ENCODE measurements at regions not wholly inside any gene's neighbourhood (a gene's known extent, or its start where the extent isn't known, plus 50 kb on each side); places are given as distances from the start of the nearest gene placed in this dataset.

- TF ChIP-seq CTCF (IDR thresholded peaks at IDR 0.05) (no peak), EZH2 (IDR thresholded peaks at IDR 0.05) (no peak)
Observed at GRCh38 chr3:95407709-95408463, 1345.0 kb downstream of the NSUN3 start.

Data from neural progenitor cell (in vitro differentiated cells).